ENCODE measurements at regions not wholly inside any gene's neighbourhood (a gene's known extent, or its start where the extent isn't known, plus 50 kb on each side); places are given as distances from the start of the nearest gene placed in this dataset.
A peak's percentile ranks its signal among the peaks of the same experiment; 100 is the strongest.

- peak in 1 of 2 donors; percentile 0 for DNase-seq (ENCODE audit: low read depth in 2 of 2)
- TF ChIP-seq CTCF (IDR thresholded peaks at IDR 0.05; ENCODE audit: low read depth, low read length): no peak
- no peak overlapping the region for H3K4me3 ChIP-seq (replicated peaks in 1 of 2; ENCODE audit: low read depth in 2 of 2, low read length in 2 of 2)
These were observed 141.1 kb upstream of the ZXDA start for GRCh38 chrX:58051346-58051745.

DNA sequence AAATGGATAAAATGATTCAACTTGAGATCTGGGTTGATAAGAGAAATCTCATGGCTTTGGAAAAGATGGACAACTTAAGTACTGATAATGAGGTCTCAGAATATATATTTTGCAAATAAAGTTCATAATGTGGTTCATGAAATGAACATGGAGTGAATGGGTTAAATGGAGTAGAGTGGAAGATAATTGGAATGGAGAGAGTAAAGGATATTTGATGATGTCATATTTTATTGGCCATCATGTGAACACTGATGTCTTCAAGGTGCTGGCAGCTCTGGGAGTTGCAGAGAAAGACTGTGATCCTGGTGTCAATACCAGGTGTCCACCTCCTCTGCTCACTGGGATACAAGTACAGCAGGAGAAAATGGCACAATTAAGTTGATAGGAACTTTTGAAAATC is 133.9 kb upstream of the ZXDA start:
- TF ChIP-seq CTCF (IDR thresholded peaks at IDR 0.05; ENCODE audit: low read depth, low read length): no peak

GRCh38 chrX:58025979-58026378 is 115.7 kb upstream of the ZXDA start:
- H3K4me3 ChIP-seq (replicated peaks in 1 of 2; ENCODE audit: low read depth in 2 of 2, low read length in 2 of 2): no peak overlapping the region
- peak; percentile 16 to 54 for DNase-seq (ENCODE audit: low read depth in 2 of 2)
- peak; percentile 51 for TF ChIP-seq CTCF (IDR thresholded peaks at IDR 0.05; ENCODE audit: low read depth, low read length)

More for the DNA sequence above, 133.9 kb upstream of the ZXDA start:
- DNase-seq (ENCODE audit: low read depth in 2 of 2): no peak
- no peak overlapping the region for H3K4me3 ChIP-seq (replicated peaks in 1 of 2; ENCODE audit: low read depth in 2 of 2, low read length in 2 of 2)

DNA sequence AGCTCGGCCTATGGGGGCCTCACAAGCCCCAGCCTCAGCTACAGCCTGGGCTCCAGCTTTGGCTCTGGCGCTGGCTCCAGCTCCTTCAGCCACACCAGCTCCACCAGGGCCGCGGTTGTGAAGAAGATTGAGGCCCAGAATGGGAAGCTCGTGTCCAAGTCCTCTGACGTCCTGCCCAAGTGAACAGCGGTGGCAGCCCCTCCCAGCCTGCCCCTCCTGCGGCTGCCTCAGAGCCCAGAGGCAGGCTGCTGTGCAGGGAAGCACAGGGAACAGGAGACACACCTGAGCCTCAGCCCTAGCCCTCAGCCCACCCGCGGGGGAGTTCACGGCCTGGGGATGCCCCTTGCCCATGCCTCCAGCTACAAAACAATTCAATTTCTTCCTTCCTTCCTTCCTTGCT is 75.7 kb upstream of the ZXDA start:
- H3K4me3 ChIP-seq (replicated peaks in 1 of 2; ENCODE audit: low read depth in 2 of 2, low read length in 2 of 2): no peak overlapping the region
- no peak for TF ChIP-seq CTCF (IDR thresholded peaks at IDR 0.05; ENCODE audit: low read depth, low read length)
- DNase-seq (ENCODE audit: low read depth in 2 of 2): no peak

- TF ChIP-seq CTCF (IDR thresholded peaks at IDR 0.05; ENCODE audit: low read depth, low read length): no peak
- DNase-seq (ENCODE audit: low read depth in 2 of 2): no peak
- no peak overlapping the region for H3K4me3 ChIP-seq (replicated peaks in 1 of 2; ENCODE audit: low read depth in 2 of 2, low read length in 2 of 2)
These were observed 74.4 kb upstream of the ZXDA start for GRCh38 chrX:57984620-57985019.

DNA sequence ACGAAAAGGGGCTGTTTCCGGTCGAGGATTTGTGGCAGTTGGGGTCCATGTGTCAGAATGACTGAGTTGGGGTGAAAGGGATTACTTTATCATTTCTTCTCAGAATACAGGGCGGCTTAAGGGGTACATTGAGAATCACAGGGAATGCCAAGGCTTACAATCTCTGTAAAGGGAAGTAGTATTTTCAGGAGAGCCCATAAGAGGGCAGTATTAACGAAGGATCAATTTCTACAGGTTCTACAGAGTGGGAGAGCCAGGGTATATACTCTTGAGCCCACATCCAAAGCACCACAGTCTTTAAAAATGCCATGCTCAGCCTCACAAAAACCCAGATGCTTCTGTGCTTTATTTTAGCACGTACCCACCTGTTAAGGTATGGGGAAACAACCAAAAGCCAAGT is 67.7 kb upstream of the ZXDA start:
- no peak for DNase-seq (ENCODE audit: low read depth in 2 of 2)
- no peak overlapping the region for H3K4me3 ChIP-seq (replicated peaks in 1 of 2; ENCODE audit: low read depth in 2 of 2, low read length in 2 of 2)
- TF ChIP-seq CTCF (IDR thresholded peaks at IDR 0.05; ENCODE audit: low read depth, low read length): no peak

GRCh38 chrX:57964975-57965374 is 54.7 kb upstream of the ZXDA start:
- no peak for TF ChIP-seq CTCF (IDR thresholded peaks at IDR 0.05; ENCODE audit: low read depth, low read length)
- no peak for DNase-seq (ENCODE audit: low read depth in 2 of 2)
- no peak overlapping the region for H3K4me3 ChIP-seq (replicated peaks in 1 of 2; ENCODE audit: low read depth in 2 of 2, low read length in 2 of 2)

All from cardiac fibroblast (primary cell).